ENCODE measurements at regions not wholly inside any gene's neighbourhood (a gene's known extent, or its start where the extent isn't known, plus 50 kb on each side); places are given as distances from the start of the nearest gene placed in this dataset.

- no peak for ATAC-seq
- CTCF ChIA-PET, result no interaction called here
- RAD21 ChIA-PET (ENCODE audit: low non-redundant PET in 1 of 2, low total read pairs in 2 of 2, uncharacterized antibody in 2 of 2, unreplicated experiment in 2 of 2), result no interaction called here
- Histone ChIP-seq H3K36me3 (ENCODE audit: control insufficient read depth in 1 of 2, insufficient read depth in 2 of 2, low read length in 2 of 2) (no peaks in the 10 kb centered on the region), H3K9ac (ENCODE audit: low read length) (no peak overlapping the region), H3K9me2 (ENCODE audit: insufficient read depth) (no peaks in the 10 kb centered on the region), H3K4me3 (replicated peaks in 1 of 2; ENCODE audit: low read depth in 1 of 2, low read length in 2 of 2) (no peak overlapping the region), H3K27me3 (ENCODE audit: insufficient read depth, low read length) (peaks cover 52% of the 10 kb centered on the region), H3K9me3 (ENCODE audit: control insufficient read depth in 1 of 2, insufficient read depth in 1 of 2, low read depth in 1 of 2, low read length in 2 of 2) (no peaks in the 10 kb centered on the region), H3K4me1 (ENCODE audit: control insufficient read depth in 1 of 2, insufficient read depth in 2 of 2, low read length in 2 of 2) (no peaks in the 10 kb centered on the region), H4K20me1 (ENCODE audit: insufficient read depth) (no peaks in the 10 kb centered on the region), H3K79me2 (ENCODE audit: insufficient read depth, low read length) (no peaks in the 10 kb centered on the region), H2AFZ (ENCODE audit: low read depth, low read length, poor library complexity, severe bottlenecking) (no peak overlapping the region), H3K4me2 (ENCODE audit: low read length) (no peak overlapping the region), H3K27ac (ENCODE audit: low read depth, low read length) (no peak overlapping the region)
- no peak for TF ChIP-seq EGR1 (IDR thresholded peaks at IDR 0.05; ENCODE audit: low read depth)
- no peak for TF ChIP-seq MAX (IDR thresholded peaks at IDR 0.05)
- TF ChIP-seq POLR2A (IDR thresholded peaks at IDR 0.05; ENCODE audit: borderline replicate concordance, extremely low read depth, insufficient read depth, insufficient read length), result no peak
- TF ChIP-seq POLR2AphosphoS5 (IDR thresholded peaks at IDR 0.05; ENCODE audit: low read depth, low read length), result no peak
- no peak for TF ChIP-seq CBX3 (IDR thresholded peaks at IDR 0.05; ENCODE audit: low read depth)
- TF ChIP-seq ZFX (IDR thresholded peaks at IDR 0.05), result no peak
- no peak for TF ChIP-seq SIN3A (IDR thresholded peaks at IDR 0.05; ENCODE audit: low read depth)
- TF ChIP-seq ZBTB33 (IDR thresholded peaks at IDR 0.05; ENCODE audit: extremely low read depth, insufficient replicate concordance, low read length), result no peak
- no peak for TF ChIP-seq FOSL1 (IDR thresholded peaks at IDR 0.05; ENCODE audit: low read depth)
- TF ChIP-seq TCF7L2 (IDR thresholded peaks at IDR 0.05; ENCODE audit: borderline replicate concordance, extremely low read depth, insufficient read depth, insufficient read length), result no peak
- no peak for TF ChIP-seq ATF3 (IDR thresholded peaks at IDR 0.05)
- TF ChIP-seq YY1 (IDR thresholded peaks at IDR 0.05; ENCODE audit: extremely low read depth, insufficient replicate concordance, low read depth, low read length), result no peak
- TF ChIP-seq EZH2 (IDR thresholded peaks at IDR 0.05), result no peak
- TF ChIP-seq RAD21 (IDR thresholded peaks at IDR 0.05; ENCODE audit: low read depth), result no peak
- TF ChIP-seq JUND (IDR thresholded peaks at IDR 0.05), result no peak
- TF ChIP-seq ELF1 (IDR thresholded peaks at IDR 0.05; ENCODE audit: borderline replicate concordance, low read depth), result no peak
- TF ChIP-seq EZH2phosphoT487 (IDR thresholded peaks at IDR 0.05; ENCODE audit: borderline replicate concordance), result no peak
- TF ChIP-seq ZNF274 (IDR thresholded peaks at IDR 0.05; ENCODE audit: low read depth, low read length), result no peak
- TF ChIP-seq CTCF (IDR thresholded peaks at IDR 0.05 in 2 of 3, conservative IDR thresholded peaks at IDR 0.05 in 1 of 3; ENCODE audit: borderline replicate concordance in 1 of 3, insufficient read depth in 1 of 3, low read depth in 2 of 3, low read length in 2 of 3), result no peak
- intact Hi-C loops (cut with micrococcal nuclease), result no loop called here
- BruUV-seq (replicated peaks), result no TSS peak
- DNase-seq (ENCODE audit: low read depth, low spot score), result no peak
- POLR2A ChIA-PET, result no interaction called here
Measured at GRCh38 chr19:30272554-30272953, 99.6 kb upstream of the ZNF536 start.
